GM12878 (cell line): ENCODE measurements at regions not wholly inside any gene's neighbourhood (a gene's known extent, or its start where the extent isn't known, plus 50 kb on each side); places are given as distances from the start of the nearest gene placed in this dataset.

ENCODE experiments used
- ATAC-seq: fragments of 200-7000 bp; cut with Tn5 transposase; 3 replicates; pipeline ENCODE4 v1.9.1; 2020; ENCODE audit warnings: mild to moderate bottlenecking, moderate library complexity
- BruUV-seq: library from RNA; stranded (reverse); fragments of 400-500 nt; replicated peaks from 2 replicates; lab custom pipeline; 2021; lab: Mats Ljungman, UMichigan
- CTCF ChIA-PET: fragments of 300-600 bp; sonication (Branson Sonifier 250); formaldehyde crosslinking; extraction: SDS; loops from one replicate; lab custom pipeline; 2021; ENCODE audit warnings: inconsistent platforms; lab: Yijun Ruan, JAX
- POLR2A ChIA-PET: fragments of 350-600 bp; formaldehyde crosslinking; extraction: SDS; loops from one replicate; lab custom pipeline; 2021; ENCODE audit warnings: inconsistent platforms; lab: Charles Lee
- RAD21 ChIA-PET: fragments of 300-600 bp; sonication (Branson Sonifier 250); formaldehyde crosslinking; loops from one replicate; lab custom pipeline; 2023; ENCODE audit warnings: antibody characterized with exemption; ENCODE audit not compliant: unreplicated experiment; lab: Charles Lee
- SMC1A ChIA-PET: fragments of 300-600 bp; sonication (Branson Sonifier 250); formaldehyde crosslinking; loops from one replicate; lab custom pipeline; 2023; ENCODE audit not compliant: unreplicated experiment, uncharacterized antibody; lab: Charles Lee
- DNase-seq: peaks from one replicate; pipeline ENCODE4 v3.0.0-alpha.2; 2011; ENCODE audit warnings: low read depth, low spot score
- FAIRE-seq: peaks from 3 replicates; lab custom pipeline; 2011; peaks lifted over from hg19 to GRCh38; lab: Jason Lieb, UNC
- H2AFZ ChIP-seq: 2 replicates; pipeline ENCODE4 v1.6.0; 2011; ENCODE audit warnings: low read depth, low read length, control low read depth; ENCODE audit not compliant: control insufficient read depth
- H3K27ac ChIP-seq: 2 replicates; pipeline ENCODE4 v1.5.1; 2011; ENCODE audit warnings: control low read depth; ENCODE audit not compliant: control insufficient read depth, insufficient read depth
- H3K27me3 ChIP-seq, 2 experiments: replicated peaks in 1 of 2; 2 replicates each; pipeline versions ENCODE4 v1.6.0 to v1.6.1; 2011; ENCODE audit warnings: low read length in 1 of 2; ENCODE audit not compliant: control insufficient read depth in 2 of 2, insufficient read depth in 2 of 2
- H3K36me3 ChIP-seq, 2 experiments: 2 replicates each; pipeline ENCODE4 v1.5.1; 2011; ENCODE audit warnings: low read length in 1 of 2; ENCODE audit not compliant: control insufficient read depth in 2 of 2, insufficient read depth in 2 of 2
- H3K4me1 ChIP-seq: 2 replicates; pipeline ENCODE4 v1.6.1; 2011; ENCODE audit warnings: mild to moderate bottlenecking, low read length, moderate library complexity, mixed read lengths; ENCODE audit not compliant: control insufficient read depth, insufficient read depth
- H3K4me2 ChIP-seq: 2 replicates; pipeline ENCODE4 v1.6.0; 2011; ENCODE audit warnings: control low read depth; ENCODE audit not compliant: control insufficient read depth, insufficient read depth
- H3K4me3 ChIP-seq: fragments of 200-600 bp; sonication (generic); 2 replicates; pipeline ENCODE4 v1.5.1; 2016
- H3K79me2 ChIP-seq: 2 replicates; pipeline ENCODE4 v1.6.0; 2011; ENCODE audit warnings: low read length; ENCODE audit not compliant: control insufficient read depth, insufficient read depth
- H3K9ac ChIP-seq: 2 replicates; pipeline ENCODE4 v1.8.0; 2011; ENCODE audit warnings: low read length, control low read depth, mixed read lengths; ENCODE audit not compliant: control insufficient read depth, insufficient read depth
- H3K9me3 ChIP-seq: replicated peaks from 3 replicates; pipeline ENCODE4 v1.5.1; 2011; ENCODE audit warnings: mild to moderate bottlenecking, low read length; ENCODE audit not compliant: control insufficient read depth, insufficient read depth
- H4K20me1 ChIP-seq: 2 replicates; pipeline ENCODE4 v1.6.0; 2011; ENCODE audit not compliant: control insufficient read depth, insufficient read depth
- ATF7 ChIP-seq: fragments of 450-650 bp; IDR thresholded peaks from 2 replicates; pipeline ENCODE4 v1.6.1; 2016; ENCODE audit warnings: low read depth, mild to moderate bottlenecking
- BMI1 ChIP-seq: fragments of 450-650 bp; IDR thresholded peaks from 2 replicates; pipeline ENCODE4 v1.6.1; 2016; ENCODE audit warnings: mild to moderate bottlenecking, moderate library complexity, borderline replicate concordance
- EZH2 ChIP-seq: IDR thresholded peaks from 2 replicates; pipeline ENCODE4 v1.6.1; 2012; ENCODE audit warnings: low read depth, mild to moderate bottlenecking, control low read depth, inconsistent platforms, low read length, borderline replicate concordance; ENCODE audit not compliant: control insufficient read depth
- HDAC2 ChIP-seq: fragments of 200-600 bp; sonication (generic); IDR thresholded peaks from 2 replicates; pipeline ENCODE4 v1.6.1; 2017
- HDAC6 ChIP-seq: fragments of 200-600 bp; sonication (generic); IDR thresholded peaks from one replicate; pipeline ENCODE4 v1.8.0; 2017; ENCODE audit warnings: antibody characterized with exemption; ENCODE audit not compliant: unreplicated experiment
- MTA3 ChIP-seq: IDR thresholded peaks from 2 replicates; pipeline ENCODE4 v1.6.1; 2012; ENCODE audit warnings: low read length, inconsistent platforms, borderline replicate concordance
- PML ChIP-seq: IDR thresholded peaks from 2 replicates; pipeline ENCODE4 v1.6.1; 2012; ENCODE audit warnings: low read length, inconsistent platforms
- POLR2AphosphoS5 ChIP-seq: IDR thresholded peaks from 2 replicates; pipeline ENCODE4 v1.6.1; 2011; ENCODE audit warnings: mild to moderate bottlenecking, low read length, inconsistent platforms
- RUNX3 ChIP-seq: IDR thresholded peaks from 2 replicates; pipeline ENCODE4 v1.6.1; 2012; ENCODE audit warnings: low read length, inconsistent platforms
- WGBS: methylation state at CpG from one replicate; pipeline ENCODE4 v1.1.6; 2016; ENCODE audit warnings: low lambda C conversion rate; ENCODE audit not compliant: insufficient replicate concordance, insufficient coverage; ENCODE audit errors: missing lambda C conversion rate; 5-methylcytosine and 5-hydroxymethylcytosine counted together
- in situ Hi-C: fragments of 300-500 bp; cut with MboI; formaldehyde crosslinking; loops from 9 replicates; pipeline ENCODE4 v1.14.3; 2018; ENCODE audit warnings: mixed read lengths
- intact Hi-C: fragments of 100-400 bp; cut with micrococcal nuclease; formaldehyde crosslinking; loops from one replicate; pipeline ENCODE4 v1.14.2; 2022; ENCODE audit not compliant: unreplicated experiment
- TF ChIP-seq, protein P1 (sequence below): fragments of 450-650 bp; IDR thresholded peaks from 2 replicates; pipeline ENCODE4 v1.6.1; 2017; ENCODE audit warnings: mild to moderate bottlenecking, moderate library complexity
- TF ChIP-seq, protein P2 (sequence below): fragments of 450-650 bp; conservative IDR thresholded peaks from 2 replicates; pipeline ENCODE4 v1.6.1; 2017; ENCODE audit warnings: mild to moderate bottlenecking, moderate library complexity
- TF ChIP-seq, protein P3 (sequence below): IDR thresholded peaks from 2 replicates; pipeline ENCODE4 v1.6.1; 2012; ENCODE audit warnings: low read length, inconsistent platforms
- TF ChIP-seq, protein P4 (sequence below): fragments of 450-650 bp; formaldehyde crosslinking; IDR thresholded peaks from 2 replicates; pipeline ENCODE4 v1.4.0; 2020; ENCODE audit warnings: mild to moderate bottlenecking, moderate library complexity

DNA sequence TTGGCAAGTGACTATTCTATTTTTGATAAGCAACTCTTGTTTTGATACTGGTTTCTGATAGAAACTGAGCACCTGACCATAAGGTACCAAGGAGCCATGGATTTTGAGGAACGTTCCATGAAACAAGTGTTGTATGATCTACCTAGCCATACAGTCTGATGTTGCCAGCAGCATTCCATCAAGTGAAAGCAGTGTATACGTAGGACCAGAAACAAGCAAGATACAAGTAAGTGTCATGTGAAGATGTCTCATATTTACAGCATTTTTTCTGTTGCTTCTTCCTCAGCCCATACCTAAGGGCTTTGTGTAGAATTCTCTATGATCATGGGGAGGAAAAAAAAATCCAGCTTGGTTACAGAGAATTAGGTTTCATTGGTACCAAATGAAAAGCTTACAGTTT, 55.6 kb upstream of the RABGAP1L start:
- in situ Hi-C loops: no loop called here
- no peak overlapping the region for H3K27ac ChIP-seq
- TF ChIP-seq BMI1 (no peak), PML (no peak), POLR2AphosphoS5 (no peak), MTA3 (no peak), ATF7 (no peak), HDAC2 (no peak), EZH2 (no peak), HDAC6 (no peak), RUNX3 (no peak)
- TF ChIP-seq, protein P1, sequence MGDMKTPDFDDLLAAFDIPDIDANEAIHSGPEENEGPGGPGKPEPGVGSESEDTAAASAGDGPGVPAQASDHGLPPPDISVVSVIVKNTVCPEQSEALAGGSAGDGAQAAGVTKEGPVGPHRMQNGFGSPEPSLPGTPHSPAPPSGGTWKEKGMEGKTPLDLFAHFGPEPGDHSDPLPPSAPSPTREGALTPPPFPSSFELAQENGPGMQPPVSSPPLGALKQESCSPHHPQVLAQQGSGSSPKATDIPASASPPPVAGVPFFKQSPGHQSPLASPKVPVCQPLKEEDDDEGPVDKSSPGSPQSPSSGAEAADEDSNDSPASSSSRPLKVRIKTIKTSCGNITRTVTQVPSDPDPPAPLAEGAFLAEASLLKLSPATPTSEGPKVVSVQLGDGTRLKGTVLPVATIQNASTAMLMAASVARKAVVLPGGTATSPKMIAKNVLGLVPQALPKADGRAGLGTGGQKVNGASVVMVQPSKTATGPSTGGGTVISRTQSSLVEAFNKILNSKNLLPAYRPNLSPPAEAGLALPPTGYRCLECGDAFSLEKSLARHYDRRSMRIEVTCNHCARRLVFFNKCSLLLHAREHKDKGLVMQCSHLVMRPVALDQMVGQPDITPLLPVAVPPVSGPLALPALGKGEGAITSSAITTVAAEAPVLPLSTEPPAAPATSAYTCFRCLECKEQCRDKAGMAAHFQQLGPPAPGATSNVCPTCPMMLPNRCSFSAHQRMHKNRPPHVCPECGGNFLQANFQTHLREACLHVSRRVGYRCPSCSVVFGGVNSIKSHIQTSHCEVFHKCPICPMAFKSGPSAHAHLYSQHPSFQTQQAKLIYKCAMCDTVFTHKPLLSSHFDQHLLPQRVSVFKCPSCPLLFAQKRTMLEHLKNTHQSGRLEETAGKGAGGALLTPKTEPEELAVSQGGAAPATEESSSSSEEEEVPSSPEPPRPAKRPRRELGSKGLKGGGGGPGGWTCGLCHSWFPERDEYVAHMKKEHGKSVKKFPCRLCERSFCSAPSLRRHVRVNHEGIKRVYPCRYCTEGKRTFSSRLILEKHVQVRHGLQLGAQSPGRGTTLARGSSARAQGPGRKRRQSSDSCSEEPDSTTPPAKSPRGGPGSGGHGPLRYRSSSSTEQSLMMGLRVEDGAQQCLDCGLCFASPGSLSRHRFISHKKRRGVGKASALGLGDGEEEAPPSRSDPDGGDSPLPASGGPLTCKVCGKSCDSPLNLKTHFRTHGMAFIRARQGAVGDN: no peak
- TF ChIP-seq, protein P2, sequence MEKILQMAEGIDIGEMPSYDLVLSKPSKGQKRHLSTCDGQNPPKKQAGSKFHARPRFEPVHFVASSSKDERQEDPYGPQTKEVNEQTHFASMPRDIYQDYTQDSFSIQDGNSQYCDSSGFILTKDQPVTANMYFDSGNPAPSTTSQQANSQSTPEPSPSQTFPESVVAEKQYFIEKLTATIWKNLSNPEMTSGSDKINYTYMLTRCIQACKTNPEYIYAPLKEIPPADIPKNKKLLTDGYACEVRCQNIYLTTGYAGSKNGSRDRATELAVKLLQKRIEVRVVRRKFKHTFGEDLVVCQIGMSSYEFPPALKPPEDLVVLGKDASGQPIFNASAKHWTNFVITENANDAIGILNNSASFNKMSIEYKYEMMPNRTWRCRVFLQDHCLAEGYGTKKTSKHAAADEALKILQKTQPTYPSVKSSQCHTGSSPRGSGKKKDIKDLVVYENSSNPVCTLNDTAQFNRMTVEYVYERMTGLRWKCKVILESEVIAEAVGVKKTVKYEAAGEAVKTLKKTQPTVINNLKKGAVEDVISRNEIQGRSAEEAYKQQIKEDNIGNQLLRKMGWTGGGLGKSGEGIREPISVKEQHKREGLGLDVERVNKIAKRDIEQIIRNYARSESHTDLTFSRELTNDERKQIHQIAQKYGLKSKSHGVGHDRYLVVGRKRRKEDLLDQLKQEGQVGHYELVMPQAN: no peak
- TF ChIP-seq, protein P3, sequence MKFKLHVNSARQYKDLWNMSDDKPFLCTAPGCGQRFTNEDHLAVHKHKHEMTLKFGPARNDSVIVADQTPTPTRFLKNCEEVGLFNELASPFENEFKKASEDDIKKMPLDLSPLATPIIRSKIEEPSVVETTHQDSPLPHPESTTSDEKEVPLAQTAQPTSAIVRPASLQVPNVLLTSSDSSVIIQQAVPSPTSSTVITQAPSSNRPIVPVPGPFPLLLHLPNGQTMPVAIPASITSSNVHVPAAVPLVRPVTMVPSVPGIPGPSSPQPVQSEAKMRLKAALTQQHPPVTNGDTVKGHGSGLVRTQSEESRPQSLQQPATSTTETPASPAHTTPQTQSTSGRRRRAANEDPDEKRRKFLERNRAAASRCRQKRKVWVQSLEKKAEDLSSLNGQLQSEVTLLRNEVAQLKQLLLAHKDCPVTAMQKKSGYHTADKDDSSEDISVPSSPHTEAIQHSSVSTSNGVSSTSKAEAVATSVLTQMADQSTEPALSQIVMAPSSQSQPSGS: no peak
- TF ChIP-seq, protein P4, sequence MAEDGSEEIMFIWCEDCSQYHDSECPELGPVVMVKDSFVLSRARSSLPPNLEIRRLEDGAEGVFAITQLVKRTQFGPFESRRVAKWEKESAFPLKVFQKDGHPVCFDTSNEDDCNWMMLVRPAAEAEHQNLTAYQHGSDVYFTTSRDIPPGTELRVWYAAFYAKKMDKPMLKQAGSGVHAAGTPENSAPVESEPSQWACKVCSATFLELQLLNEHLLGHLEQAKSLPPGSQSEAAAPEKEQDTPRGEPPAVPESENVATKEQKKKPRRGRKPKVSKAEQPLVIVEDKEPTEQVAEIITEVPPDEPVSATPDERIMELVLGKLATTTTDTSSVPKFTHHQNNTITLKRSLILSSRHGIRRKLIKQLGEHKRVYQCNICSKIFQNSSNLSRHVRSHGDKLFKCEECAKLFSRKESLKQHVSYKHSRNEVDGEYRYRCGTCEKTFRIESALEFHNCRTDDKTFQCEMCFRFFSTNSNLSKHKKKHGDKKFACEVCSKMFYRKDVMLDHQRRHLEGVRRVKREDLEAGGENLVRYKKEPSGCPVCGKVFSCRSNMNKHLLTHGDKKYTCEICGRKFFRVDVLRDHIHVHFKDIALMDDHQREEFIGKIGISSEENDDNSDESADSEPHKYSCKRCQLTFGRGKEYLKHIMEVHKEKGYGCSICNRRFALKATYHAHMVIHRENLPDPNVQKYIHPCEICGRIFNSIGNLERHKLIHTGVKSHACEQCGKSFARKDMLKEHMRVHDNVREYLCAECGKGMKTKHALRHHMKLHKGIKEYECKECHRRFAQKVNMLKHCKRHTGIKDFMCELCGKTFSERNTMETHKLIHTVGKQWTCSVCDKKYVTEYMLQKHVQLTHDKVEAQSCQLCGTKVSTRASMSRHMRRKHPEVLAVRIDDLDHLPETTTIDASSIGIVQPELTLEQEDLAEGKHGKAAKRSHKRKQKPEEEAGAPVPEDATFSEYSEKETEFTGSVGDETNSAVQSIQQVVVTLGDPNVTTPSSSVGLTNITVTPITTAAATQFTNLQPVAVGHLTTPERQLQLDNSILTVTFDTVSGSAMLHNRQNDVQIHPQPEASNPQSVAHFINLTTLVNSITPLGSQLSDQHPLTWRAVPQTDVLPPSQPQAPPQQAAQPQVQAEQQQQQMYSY (CRISPR knock-in tag): no peak
- TF ChIP-seq, all 136 proteins: peak for 0
- 63% methylated on average over 2 of the region's 2 CpGs for WGBS
- ATAC-seq (no peak), DNase-seq (no peak), FAIRE-seq (no peak)
- ChIA-PET RAD21 (interaction anchor here (0.6 to 1.2 kb wide), 2 partner anchors 11 to 1652 kb away, joined by 3 to 4 read pairs; no protein-coding TSS in a partner anchor), SMC1A (no interaction called here), POLR2A (no interaction called here), CTCF (interaction anchor here (0.6 to 1.0 kb wide), 2 partner anchors 11 to 648 kb away, joined by 3 read pairs; no protein-coding TSS in a partner anchor)
- intact Hi-C loops: no loop called here
- no peak overlapping the region for H2AFZ ChIP-seq
- no peaks in the 10 kb centered on the region for H3K36me3 ChIP-seq
- no peak overlapping the region for H3K4me3 ChIP-seq
- no peaks in the 10 kb centered on the region for H3K9me3 ChIP-seq
- no peak overlapping the region for H3K4me2 ChIP-seq
- BruUV-seq: no TSS peak
- H3K4me1 ChIP-seq: no peaks in the 10 kb centered on the region
- no peaks in the 10 kb centered on the region for H3K79me2 ChIP-seq
- no peak overlapping the region for H3K9ac ChIP-seq
- no peaks in the 10 kb centered on the region for H4K20me1 ChIP-seq
- H3K27me3 ChIP-seq: no peaks in the 10 kb centered on the region
